ENCODE measurements at regions not wholly inside any gene's neighbourhood (a gene's known extent, or its start where the extent isn't known, plus 50 kb on each side); places are given as distances from the start of the nearest gene placed in this dataset.

DNA sequence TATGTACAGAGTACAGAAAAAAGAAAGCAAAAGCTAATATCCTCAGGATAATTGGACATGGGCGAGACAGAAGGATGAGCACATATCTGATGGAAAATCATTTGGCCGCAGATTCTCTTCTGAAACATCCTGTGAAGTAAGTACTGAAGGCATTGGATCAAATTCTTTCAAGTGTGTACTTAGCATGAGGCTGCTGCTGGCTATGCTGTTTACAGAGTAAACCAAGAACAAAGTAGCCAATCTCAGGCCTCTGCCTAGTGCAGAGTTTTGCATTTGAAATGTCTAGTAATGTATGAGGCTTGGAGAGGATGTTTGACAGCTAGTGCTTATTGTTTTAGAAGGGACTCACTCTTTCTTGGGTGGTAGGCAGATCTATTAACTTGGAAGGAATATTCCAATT is 128.5 kb downstream of the MAGEC2 start:
- H3K36me3 ChIP-seq (ENCODE audit: control insufficient read depth in 2 of 2, extremely low read depth in 1 of 2, insufficient read depth in 2 of 2, low read length in 2 of 2): no peaks in the 10 kb centered on the region
- H3K9me3 ChIP-seq (replicated peaks; ENCODE audit: control insufficient read depth, insufficient read depth, low read length): no peaks in the 10 kb centered on the region
- H3K79me2 ChIP-seq (ENCODE audit: control insufficient read depth, insufficient read depth, low read length): no peaks in the 10 kb centered on the region
- DNase-seq (ENCODE audit: low read depth, low spot score): no peak
- no TSS peak for BruUV-seq (replicated peaks)
- dilution Hi-C loops (cut with MboI; ENCODE audit: extremely low pct_ligation_motif_present, low sequenced_read_pairs): no loop called here
- CTCF ChIA-PET: no interaction called here
- H2AFZ ChIP-seq (ENCODE audit: low read depth, low read length): no peak overlapping the region
- H3K4me1 ChIP-seq (ENCODE audit: control insufficient read depth, extremely low read depth, insufficient read depth, low read length): no peaks in the 10 kb centered on the region
- H3K27me3 ChIP-seq (ENCODE audit: control insufficient read depth in 2 of 2, insufficient read depth in 2 of 2, low read length in 2 of 2): no peaks in the 10 kb centered on the region
- H4K20me1 ChIP-seq (replicated peaks; ENCODE audit: control insufficient read depth, extremely low read depth, insufficient read depth, low read length): no peaks in the 10 kb centered on the region
- intact Hi-C loops (cut with micrococcal nuclease): no loop called here
- FAIRE-seq: no peak
- no peak overlapping the region for H3K9ac ChIP-seq (replicated peaks; ENCODE audit: extremely low read depth, insufficient read depth, low read length)
- TF ChIP-seq MYC (IDR thresholded peaks at IDR 0.05; ENCODE audit: low read depth, low read length) (no peak), GATA2 (IDR thresholded peaks at IDR 0.05; ENCODE audit: insufficient read depth, insufficient read length, low read depth, low read length) (no peak), JUN (IDR thresholded peaks at IDR 0.05; ENCODE audit: borderline replicate concordance, insufficient read depth, insufficient read length, low read depth) (no peak), POLR2A (IDR thresholded peaks at IDR 0.05; ENCODE audit: low read depth, low read length) (no peak), EZH2 (IDR thresholded peaks at IDR 0.05; ENCODE audit: borderline replicate concordance, low read depth, low read length, severe bottlenecking) (no peak), POLR2AphosphoS5 (IDR thresholded peaks at IDR 0.05; ENCODE audit: insufficient read depth, low read depth, low read length) (no peak), FOS (IDR thresholded peaks at IDR 0.05; ENCODE audit: borderline replicate concordance, insufficient read depth, low read length) (no peak)
- TF ChIP-seq, protein P1, sequence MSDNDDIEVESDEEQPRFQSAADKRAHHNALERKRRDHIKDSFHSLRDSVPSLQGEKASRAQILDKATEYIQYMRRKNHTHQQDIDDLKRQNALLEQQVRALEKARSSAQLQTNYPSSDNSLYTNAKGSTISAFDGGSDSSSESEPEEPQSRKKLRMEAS (IDR thresholded peaks at IDR 0.05; ENCODE audit: insufficient read depth, insufficient read length): no peak
- TF ChIP-seq, protein P2, sequence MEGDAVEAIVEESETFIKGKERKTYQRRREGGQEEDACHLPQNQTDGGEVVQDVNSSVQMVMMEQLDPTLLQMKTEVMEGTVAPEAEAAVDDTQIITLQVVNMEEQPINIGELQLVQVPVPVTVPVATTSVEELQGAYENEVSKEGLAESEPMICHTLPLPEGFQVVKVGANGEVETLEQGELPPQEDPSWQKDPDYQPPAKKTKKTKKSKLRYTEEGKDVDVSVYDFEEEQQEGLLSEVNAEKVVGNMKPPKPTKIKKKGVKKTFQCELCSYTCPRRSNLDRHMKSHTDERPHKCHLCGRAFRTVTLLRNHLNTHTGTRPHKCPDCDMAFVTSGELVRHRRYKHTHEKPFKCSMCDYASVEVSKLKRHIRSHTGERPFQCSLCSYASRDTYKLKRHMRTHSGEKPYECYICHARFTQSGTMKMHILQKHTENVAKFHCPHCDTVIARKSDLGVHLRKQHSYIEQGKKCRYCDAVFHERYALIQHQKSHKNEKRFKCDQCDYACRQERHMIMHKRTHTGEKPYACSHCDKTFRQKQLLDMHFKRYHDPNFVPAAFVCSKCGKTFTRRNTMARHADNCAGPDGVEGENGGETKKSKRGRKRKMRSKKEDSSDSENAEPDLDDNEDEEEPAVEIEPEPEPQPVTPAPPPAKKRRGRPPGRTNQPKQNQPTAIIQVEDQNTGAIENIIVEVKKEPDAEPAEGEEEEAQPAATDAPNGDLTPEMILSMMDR (IDR thresholded peaks at IDR 0.05; ENCODE audit: extremely low read depth in 1 of 2, insufficient read depth in 1 of 2, low read depth in 1 of 2, low read length in 2 of 2): no peak
- POLR2A ChIA-PET: no interaction called here
- no peaks in the 10 kb centered on the region for H3K9me1 ChIP-seq (replicated peaks; ENCODE audit: control insufficient read depth, extremely low read depth, insufficient read depth, low read length)
- no peak overlapping the region for H3K4me3 ChIP-seq (replicated peaks in 1 of 3; ENCODE audit: insufficient read depth in 1 of 3, low read depth in 1 of 3, low read length in 3 of 3)
- no peak overlapping the region for H3K27ac ChIP-seq (ENCODE audit: insufficient read depth, low read depth, low read length)
- no peak overlapping the region for H3K4me2 ChIP-seq (ENCODE audit: insufficient read depth, low read length)
